Peyer's patch (tissue), 4 donors: ENCODE measurements at regions not wholly inside any gene's neighbourhood (a gene's known extent, or its start where the extent isn't known, plus 50 kb on each side); places are given as distances from the start of the nearest gene placed in this dataset.

Source experiments
- DNase-seq, 3 donors: peaks; one replicate each; pipeline ENCODE4 v3.0.0-alpha.2; 2017 to 2019
- H3K27ac ChIP-seq, 4 donors: fragments of 200-600 bp; sonication (generic); one replicate each; pipeline ENCODE4 v1.5.1; 2016 to 2019
- H3K27me3 ChIP-seq, 2 donors: fragments of 200-600 bp; sonication (generic); one replicate each; pipeline ENCODE4 v1.5.1; 2019
- H3K36me3 ChIP-seq, 3 donors: fragments of 200-600 bp; sonication (generic); one replicate each; pipeline ENCODE4 v1.5.1; 2016 to 2019
- H3K4me1 ChIP-seq, 4 donors: fragments of 200-600 bp; sonication (generic); one replicate each; pipeline ENCODE4 v1.5.1; 2016 to 2019
- H3K4me3 ChIP-seq, 4 donors: fragments of 200-600 bp; sonication (generic); 1 replicate in 3 of 4; 2 replicates in 1 of 4; pipeline ENCODE4 v1.5.1; 2016 to 2019; ENCODE audit warnings: mild to moderate bottlenecking in 1 of 4
- H3K9me3 ChIP-seq, 4 donors: fragments of 200-600 bp; sonication (generic); one replicate each; pipeline ENCODE4 v1.5.1; 2016 to 2019; ENCODE audit warnings: mild to moderate bottlenecking in 1 of 4
- CTCF ChIP-seq, 6 experiments: fragments of 450-650 bp in 4 of 6; fragments of 200-600 bp in 2 of 6; sonication (generic) in 1 of 6; IDR thresholded peaks; one replicate each; pipeline ENCODE4 v1.5.1; 2017 to 2019; ENCODE audit warnings: antibody characterized with exemption in 6 of 6, mild to moderate bottlenecking in 3 of 6, moderate library complexity in 1 of 6
- POLR2A ChIP-seq, 2 donors: fragments of 450-650 bp; IDR thresholded peaks; one replicate each; pipeline ENCODE4 v1.5.1; 2017; ENCODE audit warnings: antibody characterized with exemption in 2 of 2, mild to moderate bottlenecking in 2 of 2, moderate library complexity in 2 of 2
- small RNA-seq, 2 donors: library from RNA; depleted of rRNA; stranded (forward); fragments of <200 nt; gene quantifications; one replicate each; pipeline ENCODE3, GENCODE V24; 2016

GRCh38 chrX:45266456-45266855 lies 65.8 kb upstream of the DIPK2B start:
- Histone ChIP-seq H3K9me3 (no peaks in the 10 kb centered on the region), H3K36me3 (no peaks in the 10 kb centered on the region), H3K4me1 (no peaks in the 10 kb centered on the region), H3K27me3 (no peaks in the 10 kb centered on the region), H3K27ac (no peak overlapping the region), H3K4me3 (no peak overlapping the region)
- TF ChIP-seq POLR2A (IDR thresholded peaks at IDR 0.05) (no peak), CTCF (IDR thresholded peaks at IDR 0.05) (no peak)
- no peak for DNase-seq

- no peaks in the 10 kb centered on the region for H3K27me3 ChIP-seq
- no peaks in the 10 kb centered on the region for H3K4me1 ChIP-seq
- no peak overlapping the region for H3K27ac ChIP-seq
- H3K9me3 ChIP-seq: no peaks in the 10 kb centered on the region
- DNase-seq: no peak
- no peak overlapping the region for H3K4me3 ChIP-seq
- TF ChIP-seq CTCF (IDR thresholded peaks at IDR 0.05) (no peak), POLR2A (IDR thresholded peaks at IDR 0.05) (no peak)
- H3K36me3 ChIP-seq: no peaks in the 10 kb centered on the region
Observed at GRCh38 chrX:45264865-45265264, 64.2 kb upstream of the DIPK2B start.

GRCh38 chrX:45261471-45261870 lies 60.8 kb upstream of the DIPK2B start:
- Histone ChIP-seq H3K27ac (no peak overlapping the region), H3K4me1 (no peaks in the 10 kb centered on the region)
- no peak for TF ChIP-seq POLR2A (IDR thresholded peaks at IDR 0.05)
- TF ChIP-seq CTCF (IDR thresholded peaks at IDR 0.05): no peak

GRCh38 chrX:45261005-45261404 lies 60.3 kb upstream of the DIPK2B start:
- DNase-seq: no peak
- Histone ChIP-seq H3K27ac (no peak overlapping the region), H3K27me3 (no peaks in the 10 kb centered on the region), H3K4me1 (no peaks in the 10 kb centered on the region), H3K9me3 (no peaks in the 10 kb centered on the region), H3K36me3 (no peaks in the 10 kb centered on the region), H3K4me3 (no peak overlapping the region)
- TF ChIP-seq CTCF (IDR thresholded peaks at IDR 0.05) (no peak), POLR2A (IDR thresholded peaks at IDR 0.05) (no peak)

More at GRCh38 chrX:45261471-45261870, 60.8 kb upstream of the DIPK2B start:
- Histone ChIP-seq H3K27me3 (no peaks in the 10 kb centered on the region), H3K4me3 (no peak overlapping the region), H3K9me3 (no peaks in the 10 kb centered on the region), H3K36me3 (no peaks in the 10 kb centered on the region)
- no peak for DNase-seq

GRCh38 chrX:45258731-45259402 lies 58.2 kb upstream of the DIPK2B start:
- Histone ChIP-seq H3K4me3 (no peak overlapping the region), H3K27me3 (no peaks in the 10 kb centered on the region), H3K9me3 (no peaks in the 10 kb centered on the region), H3K36me3 (no peaks in the 10 kb centered on the region), H3K27ac (no peak overlapping the region), H3K4me1 (no peaks in the 10 kb centered on the region)
- DNase-seq: peak in 2 of 3 donors; percentile 53 to 62
- TF ChIP-seq CTCF (IDR thresholded peaks at IDR 0.05) (no peak), POLR2A (IDR thresholded peaks at IDR 0.05) (no peak)

Small RNAs in the stretch of these regions (small RNA-seq; reads per million reads assigned to genes)
- gene MIR221 (80.4 to 301 reads per million in 2 donors), gene MIR222 (205 to 411 reads per million in 2 donors), gene RF00017 (0 reads per million in 2 donors), gene RF00591 (0 reads per million in 2 donors)
